HG03520 (cell line): ENCODE measurements at regions not wholly inside any gene's neighbourhood (a gene's known extent, or its start where the extent isn't known, plus 50 kb on each side); places are given as distances from the start of the nearest gene placed in this dataset.

ENCODE experiments used
- ATAC-seq: cut with Tn5 transposase; IDR thresholded peaks from one replicate; pipeline ENCODE4 v1.9.1; 2021; ENCODE audit warnings: mild to moderate bottlenecking, moderate library complexity; ENCODE audit not compliant: unreplicated experiment

- ATAC-seq = no peak
Observed at GRCh38 chr13:94968757-94969086, 256.4 kb upstream of the SOX21 start.

GRCh38 chr13:94968040-94968756, 255.9 kb upstream of the SOX21 start:
- no peak for ATAC-seq

GRCh38 chr13:94967183-94968039, 255.1 kb upstream of the SOX21 start:
- no peak for ATAC-seq

GRCh38 chr13:94966422-94966955, 254.1 kb upstream of the SOX21 start:
- no peak for ATAC-seq

- ATAC-seq = no peak
Observed at GRCh38 chr13:94959626-94960025, 247.3 kb upstream of the SOX21 start.

GRCh38 chr13:94956417-94957110, 244.2 kb upstream of the SOX21 start:
- ATAC-seq = no peak

GRCh38 chr13:94952787-94953186, 240.4 kb upstream of the SOX21 start:
- ATAC-seq = no peak

- no peak for ATAC-seq
Observed at GRCh38 chr13:94950303-94950702, 238.0 kb upstream of the SOX21 start.

- ATAC-seq = no peak
Observed at GRCh38 chr13:94947965-94948371, 235.6 kb upstream of the SOX21 start.

GRCh38 chr13:94947392-94947791, 235.0 kb upstream of the SOX21 start:
- ATAC-seq = no peak

GRCh38 chr13:94946039-94946438, 233.7 kb upstream of the SOX21 start:
- ATAC-seq = no peak

GRCh38 chr13:94938124-94938523, 225.8 kb upstream of the SOX21 start:
- no peak for ATAC-seq

- ATAC-seq = no peak
Observed at GRCh38 chr13:94936633-94937032, 224.3 kb upstream of the SOX21 start.

- ATAC-seq = no peak
Observed at GRCh38 chr13:94933936-94934335, 221.6 kb upstream of the SOX21 start.

- no peak for ATAC-seq
Observed at GRCh38 chr13:94933230-94933751, 220.9 kb upstream of the SOX21 start.

- no peak for ATAC-seq
Observed at GRCh38 chr13:94928127-94928775, 215.9 kb upstream of the SOX21 start.

- ATAC-seq = peak; percentile 60
Observed at GRCh38 chr13:94925263-94925662, 212.9 kb upstream of the SOX21 start.

- no peak for ATAC-seq
Observed at GRCh38 chr13:94921181-94921580, 208.8 kb upstream of the SOX21 start.

- no peak for ATAC-seq
Observed at GRCh38 chr13:94920578-94920977, 208.2 kb upstream of the SOX21 start.

GRCh38 chr13:94917824-94918223, 205.5 kb upstream of the SOX21 start:
- no peak for ATAC-seq

- ATAC-seq = no peak
Observed at GRCh38 chr13:94914895-94915294, 202.6 kb upstream of the SOX21 start.
